HG03196 (cell line): ENCODE measurements at regions not wholly inside any gene's neighbourhood (a gene's known extent, or its start where the extent isn't known, plus 50 kb on each side); places are given as distances from the start of the nearest gene placed in this dataset.
"Not testable (repeated sequence)": the region's sequence is repeated elsewhere in the genome, so short reads cannot be mapped to it uniquely, and the experiment has no call there.

Experiments used
- ATAC-seq: cut with Tn5 transposase; IDR thresholded peaks from one replicate; pipeline ENCODE4 v1.9.1; 2021; ENCODE audit not compliant: unreplicated experiment

DNA sequence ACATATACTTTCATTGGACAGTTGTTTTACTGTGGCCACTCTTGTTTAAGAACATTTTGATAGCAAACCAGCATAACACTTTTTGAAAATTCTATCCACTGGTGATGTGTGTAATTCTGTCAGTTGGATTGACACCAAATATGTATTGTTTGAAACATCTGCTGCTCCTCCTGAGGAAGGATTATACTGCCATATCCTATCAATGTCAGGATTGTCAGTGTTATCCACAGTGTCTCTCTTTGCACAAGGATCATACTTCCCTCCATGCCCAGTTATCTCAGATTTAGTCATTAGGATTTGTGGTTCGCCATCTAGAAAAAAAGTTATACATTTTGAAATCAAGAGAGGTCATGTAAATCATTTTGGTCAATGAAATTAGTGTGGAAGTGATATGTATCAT is 1859.6 kb downstream of the C4orf33 start:
- ATAC-seq = no peak

DNA sequence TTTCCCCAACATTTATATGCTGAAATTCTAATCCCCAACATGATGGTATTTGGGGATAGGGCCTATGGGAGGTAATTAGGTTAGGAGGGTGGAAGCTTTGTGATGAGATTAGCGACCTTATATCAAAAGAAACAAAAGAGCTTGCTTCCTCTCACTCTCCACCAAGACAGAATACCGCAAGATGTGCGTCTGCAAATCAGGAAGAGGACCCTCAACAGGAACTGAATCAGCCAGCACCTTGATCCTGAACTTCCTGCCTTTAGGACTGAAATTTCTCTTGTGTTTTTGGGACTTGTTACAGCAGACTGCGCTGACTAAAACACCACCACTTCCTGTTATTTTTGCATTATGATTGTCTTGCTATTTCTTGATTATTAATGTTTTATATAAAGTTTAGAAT is 1889.4 kb downstream of the C4orf33 start:
- ATAC-seq = no peak

DNA sequence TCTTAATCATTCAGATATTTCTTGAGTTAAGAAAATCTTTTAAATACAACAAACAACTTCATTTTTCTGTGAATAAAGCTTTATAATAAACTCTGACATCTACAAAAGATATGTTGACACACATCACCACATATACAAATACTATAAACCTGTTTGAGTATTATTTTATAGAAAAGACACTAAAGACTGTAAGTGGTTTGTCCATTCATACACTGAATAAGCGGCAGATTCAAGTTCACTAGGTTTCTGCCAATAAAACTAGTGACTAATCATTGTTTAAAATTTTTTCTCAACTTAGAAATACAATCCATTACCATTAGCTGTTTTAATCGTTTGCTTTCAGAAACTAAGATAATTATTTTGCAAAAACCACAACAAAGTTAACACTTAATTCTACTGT is 1900.0 kb downstream of the C4orf33 start:
- no peak for ATAC-seq

DNA sequence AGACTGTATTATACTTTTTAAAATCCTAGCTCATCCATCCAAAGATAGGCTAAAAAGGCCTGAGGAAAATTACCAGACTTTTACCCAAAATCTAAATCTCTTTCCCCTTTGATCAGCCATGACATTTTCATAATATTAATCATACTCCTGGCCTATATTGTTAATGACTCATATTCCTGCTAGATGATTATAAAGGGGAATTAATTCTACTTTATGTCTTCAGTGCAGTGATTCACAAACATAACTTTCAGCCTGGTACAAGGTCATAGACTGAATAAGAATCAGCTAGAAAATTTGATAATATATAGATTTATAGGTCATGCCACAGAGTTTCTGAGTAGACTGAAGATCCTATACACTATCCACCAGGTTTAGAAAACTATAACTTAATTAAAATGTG is 1905.4 kb downstream of the C4orf33 start:
- no peak for ATAC-seq

DNA sequence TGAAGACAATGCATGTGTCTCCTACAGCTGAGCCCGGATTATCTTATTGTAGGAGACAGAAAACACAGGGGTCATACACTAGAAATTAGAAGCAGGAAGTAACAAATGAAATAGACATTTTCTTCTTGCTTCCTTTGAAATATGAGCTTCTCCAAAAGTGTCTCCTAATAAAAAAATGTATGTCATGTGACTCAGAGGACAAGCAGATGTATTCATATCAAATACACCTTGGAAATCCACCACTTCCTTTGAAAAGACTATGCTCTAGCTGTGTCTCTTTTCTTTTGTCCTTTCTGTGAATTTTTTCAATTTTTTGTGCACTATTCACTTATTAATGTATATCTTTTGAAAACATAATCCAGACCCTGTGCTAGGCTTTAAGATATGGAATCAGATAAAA is 1906.2 kb downstream of the C4orf33 start:
- no peak for ATAC-seq

DNA sequence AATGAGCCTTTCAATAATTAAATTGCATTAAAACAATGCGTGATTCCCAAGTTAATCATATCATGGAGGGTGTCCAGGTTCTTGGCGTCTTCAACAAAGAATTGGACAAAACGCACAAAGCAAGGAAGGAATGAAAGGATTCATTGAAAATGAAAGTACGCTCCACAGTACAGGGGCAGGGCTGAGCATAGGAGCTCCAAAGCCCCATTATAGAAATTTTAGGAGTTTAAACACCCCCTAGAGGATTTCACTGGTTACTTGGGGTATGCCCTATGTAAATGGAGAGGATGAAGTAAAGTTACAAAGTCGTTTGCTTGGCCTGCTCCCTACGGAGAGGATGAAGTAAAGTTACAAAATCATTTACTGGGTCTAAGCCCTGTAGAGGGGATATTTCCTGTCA is 1910.4 kb downstream of the C4orf33 start:
- ATAC-seq = no peak

DNA sequence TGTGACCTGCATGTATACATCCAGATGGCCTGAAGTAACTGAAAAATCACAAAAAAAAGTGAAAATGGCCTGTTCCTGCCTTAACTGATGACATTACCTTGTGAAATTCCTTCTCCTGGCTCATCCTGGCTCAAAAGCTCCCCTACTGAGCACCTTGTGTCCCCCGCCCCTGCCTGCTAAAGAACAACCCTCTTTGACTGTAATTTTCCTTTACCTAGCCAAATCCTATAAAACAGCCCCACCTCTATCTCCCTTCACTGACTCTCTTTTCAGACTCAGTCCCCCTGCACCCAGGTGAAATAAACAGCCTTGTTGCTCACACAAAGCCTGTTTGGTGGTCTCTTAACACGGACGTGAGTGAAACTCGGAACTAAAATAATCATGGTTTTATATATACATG is 1916.0 kb downstream of the C4orf33 start:
- not testable (repeated sequence) for ATAC-seq

DNA sequence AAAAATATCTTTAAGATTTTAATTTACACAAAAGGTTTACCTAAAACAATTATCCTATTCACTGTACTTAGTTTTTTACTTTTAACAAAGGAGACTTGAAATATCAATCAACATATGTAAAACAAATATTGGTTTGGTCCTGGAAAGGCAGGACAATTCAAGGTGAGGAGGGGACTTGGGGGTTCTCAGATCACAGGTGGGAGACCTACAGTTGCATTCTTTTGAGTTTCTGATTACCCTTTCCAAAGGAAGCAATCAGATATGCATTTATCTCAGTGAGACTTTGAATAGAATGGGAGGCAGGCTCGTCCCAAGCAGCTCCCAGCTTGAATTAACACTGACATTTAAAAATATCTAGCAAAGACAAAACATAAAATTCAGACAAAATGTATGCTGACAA is 1917.3 kb downstream of the C4orf33 start:
- no peak for ATAC-seq

DNA sequence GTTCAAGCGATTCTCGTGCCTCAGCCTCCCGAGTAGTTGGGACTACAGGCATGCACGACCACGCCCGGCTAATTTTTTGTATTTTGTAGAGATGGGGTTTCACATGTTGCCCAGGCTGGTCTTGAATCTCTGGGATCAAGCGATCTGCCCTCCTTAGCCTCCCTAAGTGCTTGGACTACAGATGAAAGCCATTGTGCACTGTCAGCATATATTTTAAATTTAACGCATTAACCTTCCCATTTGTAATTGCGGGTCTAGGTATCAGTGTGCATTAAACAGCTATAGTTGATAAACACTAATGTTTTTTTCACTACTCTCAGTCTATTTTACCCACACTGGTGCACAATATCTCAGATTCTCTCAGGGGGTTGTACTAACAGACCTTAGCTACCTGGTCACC is 1930.8 kb downstream of the C4orf33 start:
- no peak for ATAC-seq

DNA sequence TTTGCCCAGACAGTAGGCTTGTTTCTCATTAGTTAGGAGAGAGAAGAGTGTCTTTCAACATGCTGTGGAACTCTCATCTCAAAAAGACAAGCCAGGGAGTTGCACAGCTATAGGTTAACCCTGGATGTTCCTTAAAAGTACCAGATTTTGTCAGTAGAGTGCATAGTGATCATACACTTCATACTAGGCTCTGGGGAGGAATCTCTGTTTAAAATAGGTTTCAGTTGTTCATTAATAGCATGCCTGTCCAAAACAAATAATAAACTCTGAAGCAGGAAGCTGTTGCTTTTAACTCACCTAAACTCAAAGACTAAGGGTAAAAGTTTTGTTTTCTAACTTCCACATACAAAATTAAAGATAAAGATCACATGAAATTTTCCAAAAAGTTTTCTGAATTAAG is 1948.4 kb downstream of the C4orf33 start:
- no peak for ATAC-seq

DNA sequence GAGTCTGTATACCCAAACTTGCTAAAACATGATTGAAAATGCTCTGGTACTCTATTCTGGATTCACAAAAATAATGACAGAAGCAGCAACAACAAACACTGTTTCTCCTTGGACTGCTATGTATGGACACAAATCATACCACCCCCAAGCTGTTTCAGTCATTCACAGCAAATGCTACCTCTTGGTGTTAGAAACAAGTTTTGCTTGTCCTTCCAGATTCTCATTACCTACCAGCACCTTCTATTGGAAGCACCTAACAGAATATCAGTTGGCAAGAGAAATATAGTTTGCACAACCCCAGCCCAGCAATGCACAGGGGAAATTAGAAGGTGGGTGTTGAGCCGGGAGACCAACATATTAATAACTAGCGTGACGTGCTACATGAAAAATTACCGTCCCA is 1950.9 kb downstream of the C4orf33 start:
- no peak for ATAC-seq

DNA sequence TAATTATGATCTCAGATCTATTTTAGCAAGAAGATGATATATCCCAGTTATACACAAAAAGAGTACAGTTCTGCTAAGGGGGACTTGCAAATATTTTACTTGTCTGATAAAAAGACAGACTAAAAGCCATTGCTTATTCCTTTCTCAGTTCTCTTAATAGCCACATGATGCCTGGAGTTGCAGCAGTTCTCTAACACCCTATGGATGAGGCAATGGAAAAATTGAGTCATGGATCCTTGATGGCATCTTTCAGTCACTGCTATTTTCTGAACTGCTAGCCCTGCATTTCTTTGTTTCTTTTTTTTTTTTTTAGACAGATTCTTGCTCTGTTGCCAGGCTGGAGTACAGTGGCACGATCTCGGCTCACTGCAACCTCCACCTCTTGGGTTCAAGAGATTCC is 1956.7 kb downstream of the C4orf33 start:
- ATAC-seq = no peak

DNA sequence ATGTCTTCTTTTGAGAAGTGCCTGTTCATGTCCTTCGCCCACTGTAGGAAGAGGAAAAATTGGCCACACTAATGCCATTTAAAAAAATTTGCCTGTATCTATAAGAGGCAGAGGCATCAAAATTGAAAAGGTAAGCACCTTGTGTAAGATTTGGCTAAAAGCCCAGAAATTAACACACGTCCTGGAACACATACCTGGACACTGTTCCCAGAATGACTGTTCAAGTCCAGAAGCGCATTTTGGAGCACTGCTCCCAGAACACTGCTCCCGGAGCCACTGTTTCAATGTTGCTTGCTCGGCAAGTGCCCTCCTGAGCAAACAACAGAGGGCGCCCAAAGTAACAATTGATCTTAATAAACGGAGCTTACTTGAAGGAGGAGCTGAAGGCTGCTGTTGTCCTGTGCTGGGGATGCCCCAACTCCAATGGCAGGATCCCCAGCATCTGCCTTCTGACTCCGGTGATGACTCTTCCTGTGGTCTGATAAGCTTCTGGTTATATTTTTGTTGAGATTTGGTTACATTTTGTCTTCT is 1958.6 kb downstream of the C4orf33 start:
- ATAC-seq = no peak

DNA sequence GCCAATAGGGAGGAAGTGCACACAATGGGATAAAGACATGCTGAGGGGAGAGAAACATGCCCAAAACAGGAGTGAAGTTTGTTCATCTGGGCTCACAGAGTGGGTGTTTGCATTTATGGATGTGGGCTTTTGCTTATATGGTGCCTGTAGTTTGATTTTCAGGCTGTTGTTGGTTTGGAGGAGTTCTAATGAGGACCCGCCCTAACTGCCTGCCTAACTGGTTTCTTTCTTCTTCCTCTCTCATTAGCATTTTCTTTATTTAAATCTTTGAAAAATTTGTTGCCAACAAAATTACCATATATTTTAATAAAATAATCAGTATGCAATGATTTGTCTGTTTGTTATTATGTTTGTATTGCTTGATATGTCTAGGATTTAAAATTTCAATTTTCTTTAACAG is 1965.8 kb downstream of the C4orf33 start:
- no peak for ATAC-seq

DNA sequence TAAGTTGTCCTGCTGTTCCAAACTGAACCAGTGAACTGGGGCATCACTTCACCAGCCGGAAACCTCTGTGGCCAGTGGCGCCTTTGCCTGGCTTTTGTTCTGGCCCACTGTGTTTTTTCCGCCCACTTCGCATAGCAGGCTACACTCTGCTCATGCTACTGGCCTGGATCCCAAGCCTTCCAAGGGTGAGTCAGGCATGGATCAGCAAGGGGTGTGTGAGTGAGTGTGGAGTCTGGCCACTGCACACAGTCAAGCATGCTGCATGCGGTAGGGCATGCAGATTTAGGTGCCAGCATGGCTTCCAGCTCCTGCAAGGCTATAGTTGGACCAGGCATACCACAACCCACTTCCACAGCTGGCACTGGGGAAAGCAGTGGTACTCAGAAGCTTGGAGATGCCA is 1967.9 kb downstream of the C4orf33 start:
- ATAC-seq = no peak

DNA sequence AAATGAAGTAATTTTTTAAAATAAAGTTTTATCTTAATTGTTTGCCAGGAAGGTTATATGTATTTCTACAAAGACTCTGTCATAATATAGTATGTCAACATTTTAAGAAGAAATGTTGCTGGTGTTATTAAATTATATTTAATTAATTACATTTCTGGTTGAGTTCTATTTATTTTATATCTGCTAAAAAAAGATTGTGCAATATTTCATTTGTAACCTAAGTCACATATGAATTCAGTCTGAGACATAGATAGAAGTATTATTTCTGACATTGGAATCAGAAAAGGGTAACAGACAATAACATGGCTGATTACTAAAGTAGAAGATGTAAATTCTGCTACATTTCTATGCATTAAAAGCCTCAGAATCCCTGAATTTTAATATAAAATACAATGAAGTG is 1985.1 kb downstream of the C4orf33 start:
- ATAC-seq = no peak

DNA sequence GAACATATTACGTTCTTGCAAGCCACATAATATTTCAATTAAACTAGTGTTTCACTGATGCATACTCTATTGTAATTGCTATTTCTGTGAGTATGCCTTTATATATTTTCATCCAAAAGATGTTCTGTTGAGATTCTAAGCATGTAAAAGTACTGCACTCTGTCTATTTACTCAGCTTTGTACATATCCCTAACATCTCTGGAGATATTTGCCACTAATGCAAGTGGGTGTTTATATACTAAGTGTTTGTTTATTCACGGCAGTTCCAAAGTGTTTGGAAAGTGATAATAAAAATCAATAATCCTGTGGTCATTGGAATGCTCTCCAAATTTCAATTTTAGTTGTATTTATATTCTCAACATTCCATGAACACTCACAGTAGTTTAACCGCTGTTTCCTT is 1989.0 kb downstream of the C4orf33 start:
- no peak for ATAC-seq

DNA sequence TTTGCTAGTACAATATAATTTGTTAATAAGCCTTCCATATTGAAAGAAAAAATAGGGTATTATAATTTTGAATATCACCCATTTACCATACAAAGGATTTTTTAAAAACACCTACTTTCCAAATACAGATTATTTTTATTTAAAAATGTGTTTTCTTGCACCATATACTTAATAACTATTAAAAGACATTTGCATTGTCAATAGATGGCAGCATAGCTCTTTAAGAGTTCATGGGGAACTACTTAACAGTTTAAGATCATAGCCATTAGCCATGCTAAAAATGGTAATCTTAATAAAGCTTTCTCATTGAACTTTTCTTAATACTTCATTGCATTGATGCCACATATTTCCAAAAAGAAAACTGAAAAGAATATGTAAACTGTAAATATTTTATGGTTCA is 1995.9 kb downstream of the C4orf33 start:
- ATAC-seq = no peak

DNA sequence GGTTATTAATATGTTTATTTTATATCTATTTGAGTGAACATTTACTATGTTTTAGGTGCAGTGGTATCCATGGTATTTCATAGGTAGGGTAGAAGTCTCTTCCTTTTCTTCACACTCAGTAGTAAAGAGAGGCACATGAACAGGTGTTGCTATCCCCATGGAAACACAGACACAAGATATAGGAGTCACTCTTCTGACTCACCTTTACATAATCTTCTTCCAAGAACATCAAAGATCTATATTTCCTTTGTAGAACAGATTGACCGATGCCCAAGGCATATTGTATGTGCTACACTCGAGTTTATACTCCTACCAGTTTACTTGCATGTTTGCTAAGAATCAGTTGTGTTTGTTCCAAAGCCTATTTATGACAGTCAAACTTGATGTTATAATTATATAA is 1997.4 kb downstream of the C4orf33 start:
- ATAC-seq = no peak

DNA sequence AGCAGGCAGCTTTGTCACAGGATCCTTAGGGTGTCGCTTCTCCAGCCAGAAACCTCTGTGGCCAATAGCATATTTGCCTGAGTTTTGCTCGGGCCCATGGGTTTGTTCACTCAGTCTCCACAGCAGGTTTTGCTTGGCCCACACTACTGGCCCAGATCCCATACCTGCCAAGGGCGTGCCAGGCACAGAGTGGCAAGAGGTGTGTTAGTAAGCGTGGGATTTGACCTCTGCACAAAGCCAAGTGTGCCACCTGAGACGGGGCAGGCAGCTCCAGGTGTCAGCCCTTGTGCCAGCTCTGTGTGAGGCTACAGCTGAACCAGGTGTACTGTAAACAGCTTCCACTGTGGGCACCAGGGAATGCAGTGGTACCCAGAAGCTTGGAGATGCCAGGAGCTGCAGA is 2003.0 kb downstream of the C4orf33 start:
- no peak for ATAC-seq

DNA sequence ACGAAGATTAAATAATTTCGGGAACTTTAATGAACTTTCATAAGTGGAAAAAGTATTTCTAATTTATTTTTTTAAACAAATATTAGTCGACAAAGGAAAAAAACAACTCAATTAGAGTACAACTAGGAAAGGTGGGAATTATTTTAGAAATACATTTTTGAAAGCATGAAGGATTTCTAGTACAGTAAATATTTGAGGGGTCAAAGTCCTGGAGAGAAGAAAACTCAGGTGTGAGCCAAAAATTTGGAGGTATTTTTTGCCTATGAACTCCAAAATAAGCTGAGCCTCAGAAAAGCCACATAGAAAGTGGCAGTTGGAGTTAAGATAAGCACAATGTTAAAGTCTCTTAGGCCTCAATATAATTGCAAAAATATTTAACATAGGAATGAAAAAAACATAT is 2017.3 kb downstream of the C4orf33 start:
- no peak for ATAC-seq

DNA sequence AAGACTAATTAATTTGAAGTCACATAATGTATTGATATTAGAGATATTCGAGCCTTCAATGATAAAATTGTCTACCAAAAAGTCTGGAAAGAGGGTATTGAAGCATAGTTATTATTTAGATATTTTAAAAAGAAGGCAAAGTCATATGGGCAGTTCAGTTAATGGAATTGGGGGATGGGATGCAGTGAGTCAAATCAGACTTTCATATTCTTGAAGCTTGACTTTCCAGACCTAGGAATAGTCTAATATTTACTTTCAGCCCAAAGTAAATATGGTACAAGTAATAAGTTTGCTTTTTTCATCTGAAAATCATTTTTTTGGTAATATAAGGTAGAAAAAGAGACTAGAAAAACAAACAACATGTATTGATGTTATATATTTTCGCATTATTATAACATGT is 2017.8 kb downstream of the C4orf33 start:
- no peak for ATAC-seq

DNA sequence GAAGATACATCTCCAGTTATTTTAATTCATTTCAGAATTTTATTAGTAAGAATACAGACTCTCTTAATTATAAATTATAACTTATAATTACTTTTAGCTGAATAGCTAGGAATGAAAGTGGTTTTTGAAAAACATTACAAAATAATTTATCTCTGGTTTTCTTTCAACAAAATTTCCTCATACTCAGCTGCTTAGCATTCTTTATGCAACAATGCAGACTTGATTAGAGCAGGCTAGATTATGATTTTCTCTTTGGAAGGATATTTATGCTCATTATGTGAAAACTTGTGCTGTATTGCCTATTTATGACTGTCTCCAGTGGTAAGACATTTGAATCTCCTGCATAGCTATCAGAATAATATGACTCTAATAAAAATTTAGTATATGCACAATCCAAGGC is 2023.7 kb downstream of the C4orf33 start:
- no peak for ATAC-seq

DNA sequence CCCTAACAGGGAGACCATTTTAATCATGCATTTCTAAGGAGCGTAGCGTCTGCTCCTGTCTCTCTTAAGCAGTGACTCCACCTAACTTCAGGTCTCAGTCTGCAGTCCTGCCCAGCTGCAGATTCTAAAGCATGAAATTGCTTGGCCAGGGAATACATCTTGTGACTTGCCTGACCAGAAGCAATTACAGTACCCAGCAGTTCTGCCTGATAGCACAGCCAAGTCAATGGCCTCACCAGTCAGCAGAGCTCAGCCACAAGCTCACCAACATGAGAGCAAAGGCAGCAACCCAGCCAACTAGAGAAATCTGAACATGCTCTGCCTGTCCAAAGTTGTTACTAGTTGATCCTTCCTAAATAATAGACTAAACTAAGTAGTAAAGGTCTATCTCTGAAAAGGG is 2011.9 kb upstream of the PCDH10 start:
- ATAC-seq = no peak
